Endothelial cell of umbilical vein (primary cell): ENCODE measurements at regions not wholly inside any gene's neighbourhood (a gene's known extent, or its start where the extent isn't known, plus 50 kb on each side); places are given as distances from the start of the nearest gene placed in this dataset.

Source experiments
- BruUV-seq: library from RNA; stranded (reverse); fragments of 400-500 nt; replicated peaks from 2 replicates; lab custom pipeline; 2021; lab: Mats Ljungman, UMichigan
- CTCF ChIA-PET: fragments of 300-600, 350-600 bp; sonication (Branson Sonifier 250); formaldehyde crosslinking; loops from one replicate; lab custom pipeline; 2021; ENCODE audit warnings: antibody characterized with exemption, inconsistent platforms; lab: Charles Lee
- POLR2A ChIA-PET: fragments of 300-600, 350-600 bp; sonication (Branson Sonifier 250); formaldehyde crosslinking; loops from one replicate; lab custom pipeline; 2021; ENCODE audit warnings: antibody characterized with exemption, inconsistent platforms; lab: Charles Lee
- DNase-seq: peaks from one replicate; pipeline ENCODE4 v3.0.0-alpha.2; 2011; ENCODE audit warnings: low read depth, low spot score
- FAIRE-seq: peaks from 2 replicates; lab custom pipeline; 2011; peaks lifted over from hg19 to GRCh38; lab: Jason Lieb, UNC
- H2AFZ ChIP-seq: 2 replicates; pipeline ENCODE4 v1.6.0; 2012; ENCODE audit warnings: low read depth, low read length, control low read depth, inconsistent platforms
- H3K27ac ChIP-seq: 2 replicates; pipeline ENCODE4 v1.5.1; 2011; ENCODE audit warnings: low read depth, mild to moderate bottlenecking, control low read depth, low read length, moderate library complexity; ENCODE audit not compliant: insufficient read depth
- H3K27me3 ChIP-seq, 2 experiments: 2 replicates each; pipeline versions ENCODE4 v1.6.0 to v1.6.1; 2011; ENCODE audit warnings: low read length in 2 of 2, mixed read lengths in 1 of 2; ENCODE audit not compliant: control insufficient read depth in 2 of 2, insufficient read depth in 2 of 2
- H3K36me3 ChIP-seq, 2 experiments: 2 replicates in 1 of 2; 3 replicates in 1 of 2; pipeline ENCODE4 v1.5.1; 2011; ENCODE audit warnings: low read length in 2 of 2, mild to moderate bottlenecking in 1 of 2, moderate library complexity in 1 of 2; ENCODE audit not compliant: control insufficient read depth in 2 of 2, insufficient read depth in 2 of 2; ENCODE audit errors: extremely low read depth in 1 of 2
- H3K4me1 ChIP-seq: 3 replicates; pipeline ENCODE4 v1.5.1; 2011; ENCODE audit warnings: mild to moderate bottlenecking, low read length; ENCODE audit not compliant: control insufficient read depth, insufficient read depth; ENCODE audit errors: extremely low read depth
- H3K4me2 ChIP-seq: 2 replicates; pipeline ENCODE4 v1.6.1; 2011; ENCODE audit warnings: low read length, control low read depth, mixed read lengths; ENCODE audit not compliant: insufficient read depth
- H3K4me3 ChIP-seq, 3 experiments: fragments of 200-600 bp in 1 of 3; sonication (generic), shearing (Covaris generic) in 1 of 3; replicated peaks in 1 of 3; 2 replicates each; pipeline ENCODE4 v1.5.1; 2011 to 2016; ENCODE audit warnings: control low read depth in 3 of 3, low read length in 3 of 3, mild to moderate bottlenecking in 2 of 3, inconsistent platforms in 1 of 3, low read depth in 1 of 3, moderate library complexity in 1 of 3; ENCODE audit not compliant: insufficient read depth in 1 of 3
- H3K79me2 ChIP-seq: 2 replicates; pipeline ENCODE4 v1.6.0; 2012; ENCODE audit warnings: low read length, inconsistent platforms; ENCODE audit not compliant: control insufficient read depth, insufficient read depth
- H3K9ac ChIP-seq: replicated peaks from 2 replicates; pipeline ENCODE3; 2011; ENCODE audit warnings: low read length, control low read depth; ENCODE audit not compliant: insufficient read depth; ENCODE audit errors: extremely low read depth
- H3K9me1 ChIP-seq: replicated peaks from 3 replicates; pipeline ENCODE4 v1.6.0; 2011; ENCODE audit warnings: mild to moderate bottlenecking, low read length; ENCODE audit not compliant: control insufficient read depth, insufficient read depth; ENCODE audit errors: extremely low read depth
- H3K9me3 ChIP-seq: replicated peaks from 2 replicates; pipeline ENCODE4 v1.5.1; 2012; ENCODE audit warnings: low read length, inconsistent platforms; ENCODE audit not compliant: control insufficient read depth, insufficient read depth
- H4K20me1 ChIP-seq: replicated peaks from 2 replicates; pipeline ENCODE3; 2011; ENCODE audit warnings: mild to moderate bottlenecking, low read length; ENCODE audit not compliant: control insufficient read depth, insufficient read depth; ENCODE audit errors: extremely low read depth
- EZH2 ChIP-seq: IDR thresholded peaks from 2 replicates; pipeline ENCODE4 v1.6.1; 2012; ENCODE audit warnings: borderline replicate concordance, low read depth, mild to moderate bottlenecking, moderate library complexity, low read length, inconsistent platforms; ENCODE audit not compliant: severe bottlenecking
- GATA2 ChIP-seq: IDR thresholded peaks from 2 replicates; pipeline ENCODE4 v1.7.0; 2011; ENCODE audit warnings: low read depth, mild to moderate bottlenecking, moderate library complexity, mixed read lengths, low read length; ENCODE audit not compliant: insufficient read length, insufficient read depth
- JUN ChIP-seq: IDR thresholded peaks from 2 replicates; pipeline ENCODE4 v1.6.1; 2011; ENCODE audit warnings: borderline replicate concordance, low read depth; ENCODE audit not compliant: insufficient read length, insufficient read depth
- MYC ChIP-seq: IDR thresholded peaks from one replicate; pipeline ENCODE4 v1.6.1; 2011; ENCODE audit warnings: mild to moderate bottlenecking, low read depth, low read length
- POLR2A ChIP-seq: IDR thresholded peaks from 2 replicates; pipeline ENCODE4 v1.6.1; 2012; ENCODE audit warnings: low read depth, mild to moderate bottlenecking, control low read depth, low read length
- POLR2AphosphoS5 ChIP-seq: IDR thresholded peaks from 2 replicates; pipeline ENCODE4 v1.6.1; 2012; ENCODE audit warnings: low read depth, mild to moderate bottlenecking, control low read depth, low read length, moderate library complexity; ENCODE audit not compliant: insufficient read depth
- dilution Hi-C: fragments of 300-500 bp; cut with MboI; formaldehyde crosslinking; loops from one replicate; pipeline ENCODE4 v1.15.0; 2019; ENCODE audit warnings: low sequenced_read_pairs; ENCODE audit not compliant: extremely low pct_ligation_motif_present
- intact Hi-C: fragments of 100-400 bp; cut with micrococcal nuclease; formaldehyde crosslinking; loops from one replicate; pipeline ENCODE4 v1.10.0; 2022

DNA sequence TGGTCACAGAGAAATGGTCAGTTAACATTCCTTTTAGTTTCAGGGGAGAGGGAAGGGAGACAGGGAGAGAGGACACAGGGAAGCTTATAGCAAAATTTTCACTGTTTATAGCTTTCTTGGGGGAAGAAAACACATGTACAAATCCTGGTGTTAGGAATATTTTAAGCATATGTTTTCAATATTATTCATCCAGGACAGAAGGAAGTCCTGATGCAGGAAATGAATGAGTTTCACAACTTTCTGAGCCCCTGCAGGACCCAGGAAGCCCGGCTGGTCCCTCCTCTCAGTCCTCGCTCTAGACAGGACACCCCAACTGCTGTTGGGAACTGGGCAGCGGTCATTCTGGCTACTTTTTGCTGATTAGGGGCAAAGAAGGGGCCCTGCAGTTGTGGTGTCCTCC, 71.1 kb upstream of the ZDHHC17 start:
- no peaks in the 10 kb centered on the region for H3K79me2 ChIP-seq
- dilution Hi-C loops (no loop called here), intact Hi-C loops (no loop called here)
- no peaks in the 10 kb centered on the region for H3K36me3 ChIP-seq
- H3K4me2 ChIP-seq, result no peak overlapping the region
- FAIRE-seq, result no peak
- no peaks in the 10 kb centered on the region for H3K27me3 ChIP-seq
- H2AFZ ChIP-seq, result no peak overlapping the region
- no TSS peak for BruUV-seq
- H3K4me3 ChIP-seq, result no peak overlapping the region
- no peak for DNase-seq
- H3K27ac ChIP-seq, result no peak overlapping the region
- ChIA-PET POLR2A (no interaction called here), CTCF (interaction anchor here (1.7 kb wide), 1 partner anchor 11 kb away, joined by 4 read pairs; no protein-coding TSS in a partner anchor)
- H4K20me1 ChIP-seq, result no peaks in the 10 kb centered on the region
- TF ChIP-seq MYC (no peak), POLR2AphosphoS5 (no peak), EZH2 (no peak), POLR2A (no peak), GATA2 (no peak), JUN (no peak)
- H3K9me3 ChIP-seq, result no peaks in the 10 kb centered on the region
- no peaks in the 10 kb centered on the region for H3K9me1 ChIP-seq
- peaks cover 4% of the 10 kb centered on the region for H3K4me1 ChIP-seq
- H3K9ac ChIP-seq, result no peak overlapping the region

- intact Hi-C loops (no loop called here), dilution Hi-C loops (no loop called here)
- ChIA-PET POLR2A (no interaction called here), CTCF (interaction anchor here (1.2 kb wide), 1 partner anchor 12 kb away, joined by 3 read pairs; no protein-coding TSS in a partner anchor)
- no peak for TF ChIP-seq POLR2A
- no peaks in the 10 kb centered on the region for H3K27me3 ChIP-seq
- no peak overlapping the region for H3K4me3 ChIP-seq
- H3K79me2 ChIP-seq, result no peaks in the 10 kb centered on the region
- no peak overlapping the region for H3K4me2 ChIP-seq
- no peaks in the 10 kb centered on the region for H4K20me1 ChIP-seq
- DNase-seq (no peak), FAIRE-seq (no peak)
- H3K9ac ChIP-seq, result no peak overlapping the region
- no peaks in the 10 kb centered on the region for H3K9me1 ChIP-seq
- no peak overlapping the region for H2AFZ ChIP-seq
- H3K27ac ChIP-seq, result no peak overlapping the region
- no TSS peak for BruUV-seq
- no peaks in the 10 kb centered on the region for H3K36me3 ChIP-seq
- no peaks in the 10 kb centered on the region for H3K9me3 ChIP-seq
- peaks cover 6% of the 10 kb centered on the region for H3K4me1 ChIP-seq
Observed at GRCh38 chr12:76694369-76694768, 69.5 kb upstream of the ZDHHC17 start.
